K562 (cell line): ENCODE measurements at regions not wholly inside any gene's neighbourhood (a gene's known extent, or its start where the extent isn't known, plus 50 kb on each side); places are given as distances from the start of the nearest gene placed in this dataset.

Source experiments
- CAMTA2 ChIP-seq: fragments of 250-450 bp; sonication (Bioruptor Pico); conservative IDR thresholded peaks from 2 replicates; pipeline ENCODE4 v1.5.1; 2022
- HMGN3 ChIP-seq: IDR thresholded peaks from 2 replicates; pipeline ENCODE4 v1.6.1; 2011; ENCODE audit warnings: borderline replicate concordance, low read depth, mild to moderate bottlenecking, mixed read lengths, low read length; ENCODE audit not compliant: insufficient read length; ENCODE audit errors: extremely low read depth
- POLR2A ChIP-seq: fragments of 450-650 bp; conservative IDR thresholded peaks from 2 replicates; pipeline ENCODE4 v1.6.1; 2016
- SIX5 ChIP-seq, 2 experiments: IDR thresholded peaks; 2 replicates each; pipeline ENCODE4 v1.6.1; 2011; ENCODE audit warnings: low read length in 2 of 2, borderline replicate concordance in 1 of 2, low read depth in 1 of 2, mild to moderate bottlenecking in 1 of 2, moderate library complexity in 1 of 2; ENCODE audit not compliant: insufficient read depth in 1 of 2
- SMAD1 ChIP-seq: fragments of 150-350 bp; IDR thresholded peaks from 2 replicates; pipeline ENCODE4 v1.6.1; 2014; ENCODE audit warnings: low read length, low read depth; ENCODE audit not compliant: partially characterized antibody
- SP1 ChIP-seq: sonication (generic); formaldehyde crosslinking; IDR thresholded peaks from 2 replicates; pipeline ENCODE4 v1.8.1; 2022; ENCODE audit warnings: mild to moderate bottlenecking, missing genetic modification reagents
- SRF ChIP-seq, 2 experiments: fragments of 250-450, 450-650 bp in 1 of 2; sonication (Bioruptor Pico) in 1 of 2; sonication (generic) in 1 of 2; formaldehyde crosslinking; IDR thresholded peaks; 2 replicates each; pipeline versions ENCODE4 v1.5.0 to v1.5.1; 2020 to 2022; ENCODE audit warnings: mild to moderate bottlenecking in 1 of 2, missing genetic modification reagents in 1 of 2
- ZNF263 ChIP-seq: sonication (generic); formaldehyde crosslinking; IDR thresholded peaks from 2 replicates; pipeline ENCODE4 v1.8.0; 2022; ENCODE audit warnings: mild to moderate bottlenecking, missing genetic modification reagents, borderline replicate concordance
- ZNF274 ChIP-seq: IDR thresholded peaks from 2 replicates; pipeline ENCODE4 v1.6.1; 2011; ENCODE audit warnings: low read depth, mild to moderate bottlenecking, low read length, moderate library complexity, borderline replicate concordance
- TF ChIP-seq, protein P1 (sequence below), 2 experiments: fragments of 450-650 bp; formaldehyde crosslinking in 1 of 2; IDR thresholded peaks; 2 replicates each; pipeline versions ENCODE4 v1.4.0 to v1.6.1; 2014 to 2020; ENCODE audit warnings: mild to moderate bottlenecking in 2 of 2, borderline replicate concordance in 1 of 2, low read depth in 1 of 2
- TF ChIP-seq, protein P2 (sequence below): IDR thresholded peaks from 2 replicates; pipeline ENCODE4 v1.6.1; 2012; ENCODE audit warnings: low read depth, low read length, improper control_type of control experiment, borderline replicate concordance
- TF ChIP-seq, protein P3 (sequence below): fragments of 450-650 bp; IDR thresholded peaks from one replicate; pipeline ENCODE4 v1.6.1; 2018; ENCODE audit warnings: mild to moderate bottlenecking, moderate library complexity; ENCODE audit not compliant: partially characterized antibody
- TF ChIP-seq, protein P4 (sequence below), 3 experiments: IDR thresholded peaks in 2 of 3; conservative IDR thresholded peaks in 1 of 3; 2 replicates each; pipeline ENCODE4 v1.5.1; 2011 to 2012; ENCODE audit warnings: low read length in 3 of 3, mild to moderate bottlenecking in 3 of 3, control low read depth in 2 of 3, improper control_type of control experiment in 1 of 3, inconsistent platforms in 1 of 3, low read depth in 1 of 3, mixed read lengths in 1 of 3, moderate library complexity in 1 of 3; ENCODE audit not compliant: insufficient read depth in 2 of 3

DNA sequence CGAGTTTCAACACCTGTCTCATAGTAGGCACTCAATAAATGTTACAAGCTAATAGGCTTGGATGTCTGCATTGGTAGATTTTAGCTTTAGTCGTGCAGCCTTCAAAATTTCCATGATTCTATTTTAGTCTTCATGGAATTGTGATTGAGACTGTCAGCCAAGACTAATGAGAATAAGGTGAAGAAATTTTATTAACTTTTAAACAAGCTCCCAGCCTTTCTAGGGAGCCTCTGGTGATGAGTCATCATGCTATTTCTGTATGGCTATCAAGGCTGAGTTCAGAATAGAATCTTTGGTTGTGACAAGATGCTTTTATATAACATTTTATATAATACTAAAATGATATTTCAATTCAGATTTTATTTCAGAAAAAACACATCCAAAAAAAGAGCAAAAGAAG lies 685.8 kb downstream of the GABRG1 start:
- TF ChIP-seq, protein P1, sequence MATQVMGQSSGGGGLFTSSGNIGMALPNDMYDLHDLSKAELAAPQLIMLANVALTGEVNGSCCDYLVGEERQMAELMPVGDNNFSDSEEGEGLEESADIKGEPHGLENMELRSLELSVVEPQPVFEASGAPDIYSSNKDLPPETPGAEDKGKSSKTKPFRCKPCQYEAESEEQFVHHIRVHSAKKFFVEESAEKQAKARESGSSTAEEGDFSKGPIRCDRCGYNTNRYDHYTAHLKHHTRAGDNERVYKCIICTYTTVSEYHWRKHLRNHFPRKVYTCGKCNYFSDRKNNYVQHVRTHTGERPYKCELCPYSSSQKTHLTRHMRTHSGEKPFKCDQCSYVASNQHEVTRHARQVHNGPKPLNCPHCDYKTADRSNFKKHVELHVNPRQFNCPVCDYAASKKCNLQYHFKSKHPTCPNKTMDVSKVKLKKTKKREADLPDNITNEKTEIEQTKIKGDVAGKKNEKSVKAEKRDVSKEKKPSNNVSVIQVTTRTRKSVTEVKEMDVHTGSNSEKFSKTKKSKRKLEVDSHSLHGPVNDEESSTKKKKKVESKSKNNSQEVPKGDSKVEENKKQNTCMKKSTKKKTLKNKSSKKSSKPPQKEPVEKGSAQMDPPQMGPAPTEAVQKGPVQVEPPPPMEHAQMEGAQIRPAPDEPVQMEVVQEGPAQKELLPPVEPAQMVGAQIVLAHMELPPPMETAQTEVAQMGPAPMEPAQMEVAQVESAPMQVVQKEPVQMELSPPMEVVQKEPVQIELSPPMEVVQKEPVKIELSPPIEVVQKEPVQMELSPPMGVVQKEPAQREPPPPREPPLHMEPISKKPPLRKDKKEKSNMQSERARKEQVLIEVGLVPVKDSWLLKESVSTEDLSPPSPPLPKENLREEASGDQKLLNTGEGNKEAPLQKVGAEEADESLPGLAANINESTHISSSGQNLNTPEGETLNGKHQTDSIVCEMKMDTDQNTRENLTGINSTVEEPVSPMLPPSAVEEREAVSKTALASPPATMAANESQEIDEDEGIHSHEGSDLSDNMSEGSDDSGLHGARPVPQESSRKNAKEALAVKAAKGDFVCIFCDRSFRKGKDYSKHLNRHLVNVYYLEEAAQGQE (IDR thresholded peaks at IDR 0.05; ENCODE audit: borderline replicate concordance) = no peak
- TF ChIP-seq, protein P1 (CRISPR knock-in tag; IDR thresholded peaks at IDR 0.05; ENCODE audit: low read depth) = no peak
- TF ChIP-seq CAMTA2 (CRISPR knock-in tag) (no peak), SP1 (CRISPR knock-in tag) (no peak), POLR2A (no peak), SIX5 (IDR thresholded peaks at IDR 0.05; ENCODE audit: borderline replicate concordance in 1 of 2, insufficient read depth in 1 of 2, low read depth in 1 of 2, low read length in 2 of 2) (no peak), ZNF263 (CRISPR knock-in tag) (no peak), SMAD1 (no peak), ZNF274 (no peak), HMGN3 (no peak), SRF (CRISPR knock-in tag; IDR thresholded peaks at IDR 0.05) (no peak)
- TF ChIP-seq, protein P2, sequence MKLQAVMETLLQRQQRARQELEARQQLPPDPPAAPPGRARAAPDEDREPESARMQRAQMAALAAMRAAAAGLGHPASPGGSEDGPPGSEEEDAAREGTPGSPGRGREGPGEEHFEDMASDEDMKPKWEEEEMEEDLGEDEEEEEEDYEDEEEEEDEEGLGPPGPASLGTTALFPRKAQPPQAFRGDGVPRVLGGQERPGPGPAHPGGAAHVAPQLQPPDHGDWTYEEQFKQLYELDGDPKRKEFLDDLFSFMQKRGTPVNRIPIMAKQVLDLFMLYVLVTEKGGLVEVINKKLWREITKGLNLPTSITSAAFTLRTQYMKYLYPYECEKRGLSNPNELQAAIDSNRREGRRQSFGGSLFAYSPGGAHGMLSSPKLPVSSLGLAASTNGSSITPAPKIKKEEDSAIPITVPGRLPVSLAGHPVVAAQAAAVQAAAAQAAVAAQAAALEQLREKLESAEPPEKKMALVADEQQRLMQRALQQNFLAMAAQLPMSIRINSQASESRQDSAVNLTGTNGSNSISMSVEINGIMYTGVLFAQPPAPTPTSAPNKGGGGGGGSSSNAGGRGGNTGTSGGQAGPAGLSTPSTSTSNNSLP = no peak
- TF ChIP-seq, protein P3, sequence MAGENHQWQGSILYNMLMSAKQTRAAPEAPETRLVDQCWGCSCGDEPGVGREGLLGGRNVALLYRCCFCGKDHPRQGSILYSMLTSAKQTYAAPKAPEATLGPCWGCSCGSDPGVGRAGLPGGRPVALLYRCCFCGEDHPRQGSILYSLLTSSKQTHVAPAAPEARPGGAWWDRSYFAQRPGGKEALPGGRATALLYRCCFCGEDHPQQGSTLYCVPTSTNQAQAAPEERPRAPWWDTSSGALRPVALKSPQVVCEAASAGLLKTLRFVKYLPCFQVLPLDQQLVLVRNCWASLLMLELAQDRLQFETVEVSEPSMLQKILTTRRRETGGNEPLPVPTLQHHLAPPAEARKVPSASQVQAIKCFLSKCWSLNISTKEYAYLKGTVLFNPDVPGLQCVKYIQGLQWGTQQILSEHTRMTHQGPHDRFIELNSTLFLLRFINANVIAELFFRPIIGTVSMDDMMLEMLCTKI = no peak
- TF ChIP-seq, protein P4, sequence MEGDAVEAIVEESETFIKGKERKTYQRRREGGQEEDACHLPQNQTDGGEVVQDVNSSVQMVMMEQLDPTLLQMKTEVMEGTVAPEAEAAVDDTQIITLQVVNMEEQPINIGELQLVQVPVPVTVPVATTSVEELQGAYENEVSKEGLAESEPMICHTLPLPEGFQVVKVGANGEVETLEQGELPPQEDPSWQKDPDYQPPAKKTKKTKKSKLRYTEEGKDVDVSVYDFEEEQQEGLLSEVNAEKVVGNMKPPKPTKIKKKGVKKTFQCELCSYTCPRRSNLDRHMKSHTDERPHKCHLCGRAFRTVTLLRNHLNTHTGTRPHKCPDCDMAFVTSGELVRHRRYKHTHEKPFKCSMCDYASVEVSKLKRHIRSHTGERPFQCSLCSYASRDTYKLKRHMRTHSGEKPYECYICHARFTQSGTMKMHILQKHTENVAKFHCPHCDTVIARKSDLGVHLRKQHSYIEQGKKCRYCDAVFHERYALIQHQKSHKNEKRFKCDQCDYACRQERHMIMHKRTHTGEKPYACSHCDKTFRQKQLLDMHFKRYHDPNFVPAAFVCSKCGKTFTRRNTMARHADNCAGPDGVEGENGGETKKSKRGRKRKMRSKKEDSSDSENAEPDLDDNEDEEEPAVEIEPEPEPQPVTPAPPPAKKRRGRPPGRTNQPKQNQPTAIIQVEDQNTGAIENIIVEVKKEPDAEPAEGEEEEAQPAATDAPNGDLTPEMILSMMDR (IDR thresholded peaks at IDR 0.05 in 2 of 3, conservative IDR thresholded peaks at IDR 0.05 in 1 of 3; ENCODE audit: insufficient read depth in 2 of 3, low read depth in 1 of 3, low read length in 3 of 3) = no peak
